GM12892 (cell line): ENCODE measurements at regions not wholly inside any gene's neighbourhood (a gene's known extent, or its start where the extent isn't known, plus 50 kb on each side); places are given as distances from the start of the nearest gene placed in this dataset.
A peak's percentile ranks its signal among the peaks of the same experiment; 100 is the strongest.

Experiments
- DNase-seq: peaks from one replicate; pipeline ENCODE4 v3.0.0; 2011; ENCODE audit not compliant: insufficient read length
- FAIRE-seq: peaks from 2 replicates; lab custom pipeline; 2011; peaks lifted over from hg19 to GRCh38; lab: Jason Lieb, UNC
- POLR2A ChIP-seq: IDR thresholded peaks from 2 replicates; pipeline ENCODE4 v1.6.1; 2011; ENCODE audit warnings: low read depth, low read length, control low read depth
- POLR2AphosphoS5 ChIP-seq: IDR thresholded peaks from 2 replicates; pipeline ENCODE4 v1.6.1; 2011; ENCODE audit warnings: low read depth, low read length, control low read depth
- TAF1 ChIP-seq: IDR thresholded peaks from 2 replicates; pipeline ENCODE4 v1.6.1; 2011; ENCODE audit warnings: low read depth, mild to moderate bottlenecking, control low read depth, low read length, borderline replicate concordance

- DNase-seq (no peak), FAIRE-seq (no peak)
- no peak for TF ChIP-seq POLR2AphosphoS5
- no peak for TF ChIP-seq TAF1
- TF ChIP-seq POLR2A, result no peak
Observed at GRCh38 chr2:60301726-60302125, 251.7 kb downstream of the BCL11A start.

GRCh38 chr2:60299179-60299578 lies 254.3 kb downstream of the BCL11A start:
- FAIRE-seq (no peak), DNase-seq (no peak)
- no peak for TF ChIP-seq POLR2AphosphoS5
- no peak for TF ChIP-seq POLR2A
- TF ChIP-seq TAF1, result no peak

- TF ChIP-seq POLR2AphosphoS5 (no peak), TAF1 (no peak)
- DNase-seq (no peak), FAIRE-seq (no peak)
Observed at GRCh38 chr2:60298006-60298696, 255.3 kb downstream of the BCL11A start.

- DNase-seq (no peak), FAIRE-seq (no peak)
- TF ChIP-seq POLR2AphosphoS5 (no peak), POLR2A (no peak), TAF1 (no peak)
Observed at GRCh38 chr2:60297296-60298005, 256.0 kb downstream of the BCL11A start.

- TF ChIP-seq POLR2A (no peak), POLR2AphosphoS5 (no peak)
- FAIRE-seq, result no peak
- no peak for DNase-seq
Observed at GRCh38 chr2:60296219-60296955, 257.1 kb downstream of the BCL11A start.

- no peak for FAIRE-seq
- TF ChIP-seq TAF1 (no peak), POLR2A (no peak), POLR2AphosphoS5 (no peak)
- no peak for DNase-seq
Observed at GRCh38 chr2:60295636-60295962, 257.9 kb downstream of the BCL11A start.

GRCh38 chr2:60294901-60295635 lies 258.4 kb downstream of the BCL11A start:
- TF ChIP-seq POLR2AphosphoS5 (no peak), TAF1 (no peak), POLR2A (no peak)
- FAIRE-seq (no peak), DNase-seq (no peak)

GRCh38 chr2:60292242-60292641 lies 261.2 kb downstream of the BCL11A start:
- FAIRE-seq (no peak), DNase-seq (no peak)
- no peak for TF ChIP-seq POLR2AphosphoS5
- TF ChIP-seq TAF1, result no peak
- no peak for TF ChIP-seq POLR2A

GRCh38 chr2:60290509-60290908 lies 262.9 kb downstream of the BCL11A start:
- FAIRE-seq (no peak), DNase-seq (no peak)
- TF ChIP-seq POLR2A (no peak), TAF1 (no peak), POLR2AphosphoS5 (no peak)

- peak; percentile 14 for FAIRE-seq
- no peak for TF ChIP-seq POLR2AphosphoS5
- TF ChIP-seq POLR2A, result no peak
- TF ChIP-seq TAF1, result no peak
- DNase-seq, result no peak
Observed at GRCh38 chr2:60285626-60286316, 267.7 kb downstream of the BCL11A start.

GRCh38 chr2:60283626-60284025 lies 269.8 kb downstream of the BCL11A start:
- FAIRE-seq, result no peak
- TF ChIP-seq TAF1, result no peak
- no peak for TF ChIP-seq POLR2A
- no peak for TF ChIP-seq POLR2AphosphoS5
- DNase-seq, result no peak
